ENCODE measurements at regions not wholly inside any gene's neighbourhood (a gene's known extent, or its start where the extent isn't known, plus 50 kb on each side); places are given as distances from the start of the nearest gene placed in this dataset.
"Not testable (repeated sequence)": the region's sequence is repeated elsewhere in the genome, so short reads cannot be mapped to it uniquely, and the experiment has no call there.

GRCh38 chr3:74135808-74136207 is 478.7 kb downstream of the CNTN3 start:
- DNase-seq (ENCODE audit: low read depth), result no peak
- H3K4me3 ChIP-seq (ENCODE audit: low read depth, low read length), result no peak overlapping the region
- no peak for TF ChIP-seq CTCF (IDR thresholded peaks at IDR 0.05; ENCODE audit: insufficient read depth, low read depth, low read length, missing control alignments)

GRCh38 chr3:74134831-74135230 is 479.6 kb downstream of the CNTN3 start:
- no peak for DNase-seq (ENCODE audit: low read depth)
- H3K4me3 ChIP-seq (ENCODE audit: low read depth, low read length), result no peak overlapping the region
- no peak for TF ChIP-seq CTCF (IDR thresholded peaks at IDR 0.05; ENCODE audit: insufficient read depth, low read depth, low read length, missing control alignments)

DNA sequence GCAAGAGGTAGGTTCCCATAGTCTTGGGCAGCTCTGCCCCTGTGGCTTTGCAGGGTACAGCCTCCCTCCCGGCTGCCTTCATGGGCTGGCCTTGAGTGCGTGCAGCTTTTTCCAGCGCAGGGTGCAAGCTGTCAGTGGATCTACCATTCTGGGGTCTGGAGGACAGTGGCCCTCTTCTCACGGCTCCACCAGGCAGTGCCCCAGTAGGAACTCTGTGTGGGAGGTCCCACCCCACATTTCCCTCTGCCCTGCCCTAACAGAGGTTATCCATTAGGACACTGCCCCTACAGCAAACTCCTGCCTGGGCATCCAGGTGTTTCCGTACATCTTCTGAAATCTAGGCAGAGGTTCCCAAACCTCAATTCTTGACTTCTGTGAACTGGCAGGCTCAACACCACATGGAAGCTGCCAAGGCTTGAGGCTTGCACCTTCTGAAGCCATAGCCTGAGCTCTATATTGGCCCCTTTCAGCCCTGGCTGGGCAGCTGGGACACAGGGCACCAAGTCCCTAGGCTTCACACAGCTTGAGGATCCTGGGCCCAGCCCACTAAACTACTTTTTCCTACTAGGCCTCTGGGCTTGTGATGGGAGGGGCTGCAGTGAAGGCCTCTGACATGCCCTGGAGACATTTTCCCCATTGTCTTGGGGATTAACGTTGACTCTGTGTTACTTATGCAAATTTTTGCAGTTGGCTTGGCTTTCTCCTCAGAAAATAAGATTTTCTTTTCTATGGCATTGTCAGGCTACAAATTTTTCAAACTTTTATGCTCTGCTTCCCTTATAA is 482.7 kb downstream of the CNTN3 start:
- not testable (repeated sequence) for DNase-seq (ENCODE audit: low read depth); H3K4me3 ChIP-seq (ENCODE audit: low read depth, low read length)

GRCh38 chr3:74129611-74130010 is 484.8 kb downstream of the CNTN3 start:
- DNase-seq (ENCODE audit: low read depth), result no peak
- H3K4me3 ChIP-seq (ENCODE audit: low read depth, low read length), result no peak overlapping the region
- no peak for TF ChIP-seq CTCF (IDR thresholded peaks at IDR 0.05; ENCODE audit: insufficient read depth, low read depth, low read length, missing control alignments)

DNA sequence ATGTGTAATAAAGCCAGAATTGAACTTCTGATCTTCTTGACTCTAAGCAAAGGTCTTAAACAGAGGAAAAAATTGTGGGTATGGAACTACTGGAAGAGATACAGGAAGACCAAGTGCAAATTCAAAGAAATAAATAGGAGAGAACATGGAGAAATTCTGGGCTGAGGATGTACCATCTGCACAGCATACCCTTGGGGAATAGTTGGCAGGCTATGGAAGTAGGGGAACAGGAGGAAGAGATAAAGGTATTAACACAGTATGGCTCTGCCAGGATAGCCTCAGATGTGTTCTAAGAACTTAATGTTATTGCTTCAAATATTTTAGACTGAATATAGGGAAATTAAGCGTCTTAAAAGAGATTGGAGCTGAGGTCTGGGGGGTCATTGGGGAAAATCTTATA is 485.4 kb downstream of the CNTN3 start:
- no peak for TF ChIP-seq CTCF (IDR thresholded peaks at IDR 0.05; ENCODE audit: insufficient read depth, low read depth, low read length, missing control alignments)
- H3K4me3 ChIP-seq (ENCODE audit: low read depth, low read length), result no peak overlapping the region
- DNase-seq (ENCODE audit: low read depth), result no peak

GRCh38 chr3:74127256-74127655 is 487.2 kb downstream of the CNTN3 start:
- H3K4me3 ChIP-seq (ENCODE audit: low read depth, low read length), result no peak overlapping the region
- no peak for TF ChIP-seq CTCF (IDR thresholded peaks at IDR 0.05; ENCODE audit: insufficient read depth, low read depth, low read length, missing control alignments)
- no peak for DNase-seq (ENCODE audit: low read depth)

GRCh38 chr3:74124782-74125181 is 489.7 kb downstream of the CNTN3 start:
- no peak for DNase-seq (ENCODE audit: low read depth)
- H3K4me3 ChIP-seq (ENCODE audit: low read depth, low read length), result no peak overlapping the region

More at GRCh38 chr3:74124782-74125181, 489.7 kb downstream of the CNTN3 start:
- TF ChIP-seq CTCF (IDR thresholded peaks at IDR 0.05; ENCODE audit: insufficient read depth, low read depth, low read length, missing control alignments), result no peak
